Naive B cell (primary cell): ENCODE measurements at regions not wholly inside any gene's neighbourhood (a gene's known extent, or its start where the extent isn't known, plus 50 kb on each side); places are given as distances from the start of the nearest gene placed in this dataset.

Source experiments
- ATAC-seq, 2 donors: fragments of 150-1000 bp; cut with Tn5 transposase; 2 replicates each; pipeline ENCODE4 v1.10.0; 2021; ENCODE audit warnings: low read depth in 2 of 2, mild to moderate bottlenecking in 2 of 2, moderate library complexity in 2 of 2
- DNase-seq: peaks from one replicate; pipeline ENCODE4 v3.0.0; 2022
- H3K27ac Mint-ChIP-seq, 6 donors: one replicate each; pipeline ENCODE4 v1.8.0; 2020 to 2022; ENCODE audit warnings: mild to moderate bottlenecking in 6 of 6, mixed read lengths in 6 of 6, moderate library complexity in 5 of 6, inconsistent platforms in 2 of 6
- H3K27me3 Mint-ChIP-seq, 3 donors: one replicate each; pipeline ENCODE4 v1.8.0; 2021 to 2022; ENCODE audit warnings: mixed read lengths in 3 of 3, mild to moderate bottlenecking in 1 of 3
- H3K36me3 Mint-ChIP-seq, 2 donors: one replicate each; pipeline ENCODE4 v1.8.0; 2020 to 2022; ENCODE audit warnings: mixed read lengths in 2 of 2, inconsistent platforms in 1 of 2, mild to moderate bottlenecking in 1 of 2
- H3K4me1 Mint-ChIP-seq, 3 donors: one replicate each; pipeline ENCODE4 v1.8.0; 2020 to 2022; ENCODE audit warnings: mixed read lengths in 3 of 3, inconsistent platforms in 1 of 3, mild to moderate bottlenecking in 1 of 3, moderate library complexity in 1 of 3
- H3K4me3 Mint-ChIP-seq, 8 donors: one replicate each; pipeline ENCODE4 v1.8.0; 2020 to 2022; ENCODE audit warnings: mild to moderate bottlenecking in 8 of 8, mixed read lengths in 8 of 8, moderate library complexity in 8 of 8, inconsistent platforms in 2 of 8
- H3K9me3 Mint-ChIP-seq, 7 donors: one replicate each; pipeline ENCODE4 v1.8.0; 2020 to 2022; ENCODE audit warnings: mixed read lengths in 7 of 7, mild to moderate bottlenecking in 5 of 7, inconsistent platforms in 2 of 7, moderate library complexity in 1 of 7

- no peaks in the 10 kb centered on the region for H3K4me1 Mint-ChIP-seq
- H3K27ac Mint-ChIP-seq: no peak overlapping the region
- no peaks in the 10 kb centered on the region for H3K9me3 Mint-ChIP-seq
- no peak overlapping the region for H3K4me3 Mint-ChIP-seq
- H3K36me3 Mint-ChIP-seq: no peaks in the 10 kb centered on the region
- DNase-seq (no peak), ATAC-seq (no peak)
- peaks cover 0 to 3% (median 0%) of the 10 kb centered on the region in 3 donors for H3K27me3 Mint-ChIP-seq
Observed at GRCh38 chr5:155934964-155935363, 392.0 kb upstream of the SGCD start.

DNA sequence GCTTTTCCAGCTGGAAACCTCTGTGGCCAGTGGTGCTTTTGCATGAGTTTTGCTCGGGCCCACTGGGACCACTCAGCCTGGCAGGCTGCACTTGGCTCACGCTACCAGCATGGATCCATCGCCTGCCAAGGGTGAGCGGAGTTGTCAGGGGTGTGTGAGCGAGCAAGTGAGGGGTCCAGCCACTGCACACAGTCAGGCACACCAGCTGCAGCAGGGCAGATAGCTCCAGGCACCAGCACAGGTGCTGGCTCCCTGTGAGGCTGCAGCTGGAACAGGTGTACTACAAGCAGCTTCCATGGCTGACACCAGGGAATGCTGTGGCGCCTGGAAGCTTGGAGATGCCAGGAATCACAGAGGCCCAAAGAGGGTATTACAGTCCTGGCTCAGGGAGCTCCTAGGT, 391.2 kb upstream of the SGCD start:
- H3K27ac Mint-ChIP-seq: no peak overlapping the region
- DNase-seq: no peak
- H3K9me3 Mint-ChIP-seq: no peaks in the 10 kb centered on the region
- no peak for ATAC-seq
- peaks cover 0 to 6% (median 0%) of the 10 kb centered on the region in 3 donors for H3K27me3 Mint-ChIP-seq
- no peaks in the 10 kb centered on the region for H3K36me3 Mint-ChIP-seq
- H3K4me3 Mint-ChIP-seq: no peak overlapping the region
- H3K4me1 Mint-ChIP-seq: no peaks in the 10 kb centered on the region

DNA sequence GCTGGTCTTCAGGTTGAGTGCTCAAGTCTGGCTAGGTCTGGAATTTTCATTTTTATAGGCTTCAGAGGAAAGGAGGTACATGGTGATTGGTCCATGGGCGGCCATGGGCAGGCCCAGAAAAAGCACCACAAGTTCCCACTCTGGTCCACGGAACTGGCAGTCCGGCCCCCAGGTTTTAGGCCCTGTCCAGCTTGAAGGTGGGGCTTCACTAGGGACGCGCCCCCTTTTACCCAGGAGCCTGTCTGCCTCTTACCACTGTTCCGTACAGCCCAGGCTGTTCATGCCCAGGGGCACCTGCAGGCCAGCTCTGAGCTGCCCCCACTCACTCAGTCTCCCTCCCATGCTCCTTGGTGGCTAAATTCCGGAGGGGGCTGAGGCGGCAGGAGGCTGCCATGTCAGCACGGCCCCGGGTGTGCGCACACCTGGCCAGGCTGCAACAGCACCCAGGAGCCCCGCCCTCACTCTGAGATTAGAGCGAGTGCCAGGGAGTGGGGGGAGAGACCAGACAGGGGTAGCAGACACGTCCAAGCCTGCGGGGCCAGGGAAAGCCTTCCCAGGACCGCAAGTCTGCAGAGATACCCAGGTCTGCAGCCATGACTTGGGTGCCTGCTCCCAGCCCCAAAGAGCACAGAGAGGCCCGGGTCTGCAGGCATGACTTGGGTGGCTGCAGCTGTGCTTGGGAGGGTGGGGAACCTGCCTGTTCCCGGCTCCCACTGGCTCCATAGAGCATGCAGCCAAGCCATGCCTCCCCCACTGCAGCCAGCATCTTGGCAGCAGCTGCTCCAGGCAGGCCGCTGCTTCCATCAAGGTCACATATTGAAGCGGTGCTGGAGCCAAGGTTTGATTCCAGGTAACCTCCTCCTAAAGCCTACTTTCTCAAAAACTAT, 390.2 kb upstream of the SGCD start:
- no peak overlapping the region for H3K4me3 Mint-ChIP-seq
- DNase-seq (no peak), ATAC-seq (no peak)
- no peaks in the 10 kb centered on the region for H3K4me1 Mint-ChIP-seq
- no peaks in the 10 kb centered on the region for H3K36me3 Mint-ChIP-seq
- H3K27me3 Mint-ChIP-seq: peaks cover 0 to 6% (median 4%) of the 10 kb centered on the region in 3 donors
- no peak overlapping the region for H3K27ac Mint-ChIP-seq
- H3K9me3 Mint-ChIP-seq: no peaks in the 10 kb centered on the region

DNA sequence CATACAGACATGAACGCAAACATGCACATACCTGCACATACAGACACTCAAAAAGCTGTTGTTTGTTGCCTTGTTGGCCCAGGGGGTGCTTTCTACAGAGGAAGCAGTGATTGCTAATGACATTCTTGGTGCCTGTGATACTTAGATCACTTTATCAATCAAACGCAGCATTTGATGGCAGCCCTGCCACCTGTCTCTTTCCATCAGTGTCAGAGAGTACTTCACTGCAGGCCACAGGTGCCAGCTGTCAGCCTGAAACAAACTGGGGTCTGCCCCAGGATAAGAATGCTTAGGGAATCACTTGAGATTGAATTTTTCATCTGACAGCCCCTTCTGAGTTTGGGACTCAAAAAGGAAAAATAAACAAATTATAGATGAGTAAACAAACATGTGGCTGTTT, 388.9 kb upstream of the SGCD start:
- Mint-ChIP-seq H3K27me3 (peaks cover 0 to 6% (median 4%) of the 10 kb centered on the region in 3 donors), H3K27ac (no peak overlapping the region), H3K9me3 (no peaks in the 10 kb centered on the region), H3K36me3 (no peaks in the 10 kb centered on the region), H3K4me1 (no peaks in the 10 kb centered on the region), H3K4me3 (no peak overlapping the region)
- ATAC-seq (no peak), DNase-seq (no peak)

- H3K9me3 Mint-ChIP-seq: peaks cover 0 to 5% (median 0%) of the 10 kb centered on the region in 7 donors
- peaks cover 0 to 15% (median 4%) of the 10 kb centered on the region in 3 donors for H3K27me3 Mint-ChIP-seq
- DNase-seq: no peak
- H3K27ac Mint-ChIP-seq: no peak overlapping the region
- ATAC-seq: no peak
- no peaks in the 10 kb centered on the region for H3K36me3 Mint-ChIP-seq
- H3K4me3 Mint-ChIP-seq: no peak overlapping the region
- peaks cover 0 to 3% (median 0%) of the 10 kb centered on the region in 3 donors for H3K4me1 Mint-ChIP-seq
Observed at GRCh38 chr5:155941340-155941739, 385.6 kb upstream of the SGCD start.

DNA sequence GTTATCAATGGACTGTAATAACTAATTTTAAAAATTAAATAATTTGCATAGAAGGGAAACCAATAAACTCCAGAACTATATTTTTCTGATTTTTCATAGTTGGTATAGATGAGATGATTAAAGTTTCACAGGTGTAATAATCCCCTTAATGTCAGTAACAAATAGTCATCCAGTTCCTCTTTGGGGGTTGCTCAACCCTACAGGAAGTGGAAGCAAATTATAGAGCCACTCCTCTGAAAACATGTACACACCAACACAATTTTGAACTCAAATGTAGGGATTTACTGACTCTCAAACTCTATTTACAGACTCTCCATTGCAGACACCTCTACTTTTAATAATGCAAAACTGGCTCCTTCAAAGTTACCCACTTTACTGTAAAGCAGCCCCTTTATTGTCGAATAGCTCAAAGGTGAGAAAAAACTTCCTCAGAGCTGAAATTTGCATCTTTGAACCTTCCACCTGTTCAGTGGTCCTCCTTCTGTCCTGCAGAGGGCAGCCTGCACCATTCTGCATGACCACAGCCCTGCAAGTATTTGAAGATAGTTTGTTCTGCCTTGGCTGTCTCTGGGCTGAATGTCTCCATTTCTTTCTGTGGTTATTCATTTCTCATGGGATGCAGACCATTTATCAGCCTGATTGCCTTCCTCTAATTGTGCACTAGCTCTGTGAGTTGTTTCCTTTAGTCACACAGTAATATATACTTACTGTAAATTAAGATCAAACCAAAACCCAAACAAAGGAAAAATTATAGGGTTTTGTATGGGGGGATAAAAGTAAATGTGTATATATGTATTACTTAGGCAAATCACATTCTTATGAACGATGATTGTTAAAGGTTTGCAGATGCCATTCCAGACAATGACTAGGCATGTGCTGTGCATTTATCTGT, 383.2 kb upstream of the SGCD start:
- Mint-ChIP-seq H3K4me1 (peaks cover 0 to 3% (median 0%) of the 10 kb centered on the region in 3 donors), H3K27ac (no peak overlapping the region), H3K9me3 (peaks cover 0 to 5% (median 0%) of the 10 kb centered on the region in 7 donors), H3K4me3 (no peak overlapping the region), H3K36me3 (no peaks in the 10 kb centered on the region), H3K27me3 (peaks cover 0 to 15% (median 4%) of the 10 kb centered on the region in 3 donors)
- no peak for DNase-seq
- no peak for ATAC-seq

GRCh38 chr5:155947394-155948062, 379.4 kb upstream of the SGCD start:
- Mint-ChIP-seq H3K4me1 (peaks cover 0 to 3% (median 0%) of the 10 kb centered on the region in 3 donors), H3K4me3 (no peak overlapping the region), H3K27me3 (peaks cover 0 to 9% (median 0%) of the 10 kb centered on the region in 3 donors), H3K9me3 (peaks cover 0 to 5% (median 0%) of the 10 kb centered on the region in 7 donors), H3K27ac (no peak overlapping the region), H3K36me3 (no peaks in the 10 kb centered on the region)
- ATAC-seq (no peak), DNase-seq (no peak)

DNA sequence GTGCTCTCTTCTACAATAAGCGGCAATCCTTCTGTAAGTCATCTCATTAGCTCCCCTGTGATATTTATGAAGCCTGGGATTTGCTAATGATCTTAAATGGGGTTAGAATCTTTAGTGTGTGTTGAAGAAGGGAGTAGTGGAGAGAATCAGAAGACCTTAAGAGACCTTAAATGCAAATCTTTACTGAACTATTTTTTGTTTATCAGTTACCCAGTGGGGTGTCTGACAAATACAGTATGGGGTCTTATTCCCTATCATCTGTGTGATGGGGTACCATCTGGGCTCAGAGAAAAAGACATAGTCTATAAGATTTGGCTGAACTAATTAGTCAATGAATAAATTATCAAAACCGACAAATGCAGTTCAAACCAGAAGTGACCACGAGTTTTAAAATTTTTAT, 378.4 kb upstream of the SGCD start:
- no peak overlapping the region for H3K27ac Mint-ChIP-seq
- H3K4me3 Mint-ChIP-seq: no peak overlapping the region
- H3K27me3 Mint-ChIP-seq: peaks cover 0 to 9% (median 0%) of the 10 kb centered on the region in 3 donors
- peaks cover 0 to 5% (median 0%) of the 10 kb centered on the region in 7 donors for H3K9me3 Mint-ChIP-seq
- no peaks in the 10 kb centered on the region for H3K36me3 Mint-ChIP-seq
- DNase-seq (no peak), ATAC-seq (no peak)
- H3K4me1 Mint-ChIP-seq: peaks cover 0 to 3% (median 0%) of the 10 kb centered on the region in 3 donors

DNA sequence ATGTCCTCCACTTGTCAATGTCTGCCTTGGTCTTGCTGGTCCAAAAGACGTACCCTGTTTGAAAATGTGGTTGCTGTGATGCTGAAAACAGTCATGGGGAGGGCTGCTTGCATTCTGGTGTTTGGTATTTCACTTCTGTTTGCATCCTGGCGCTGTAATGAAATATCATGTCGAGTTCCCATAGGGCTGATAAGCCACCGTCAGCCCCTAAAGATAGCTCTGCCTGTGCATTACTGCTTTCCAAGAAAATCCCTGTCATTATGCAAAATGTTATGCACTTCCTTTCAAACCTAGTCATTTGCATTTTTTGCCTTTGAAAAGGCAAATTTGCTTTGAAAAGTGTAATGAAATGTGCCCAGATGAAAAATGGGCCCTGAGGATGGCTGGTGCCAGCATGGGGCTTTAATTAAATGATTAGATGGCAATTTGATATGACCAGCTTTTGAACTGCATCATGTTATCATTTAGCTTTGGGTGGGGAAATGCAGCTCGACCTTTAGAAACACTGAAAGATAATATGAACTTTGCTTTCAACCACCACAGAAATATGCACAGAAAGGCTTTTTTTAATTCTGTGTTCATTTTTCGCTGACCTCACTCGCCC, 374.4 kb upstream of the SGCD start:
- ATAC-seq: no peak
- H3K9me3 Mint-ChIP-seq: no peaks in the 10 kb centered on the region
- no peak for DNase-seq
- H3K4me1 Mint-ChIP-seq: no peaks in the 10 kb centered on the region
- no peak overlapping the region for H3K27ac Mint-ChIP-seq
- no peaks in the 10 kb centered on the region for H3K36me3 Mint-ChIP-seq
- H3K27me3 Mint-ChIP-seq: no peaks in the 10 kb centered on the region
- H3K4me3 Mint-ChIP-seq: no peak overlapping the region

- H3K27me3 Mint-ChIP-seq: no peaks in the 10 kb centered on the region
- no peaks in the 10 kb centered on the region for H3K9me3 Mint-ChIP-seq
- ATAC-seq (no peak), DNase-seq (no peak)
- no peak overlapping the region for H3K4me3 Mint-ChIP-seq
- H3K4me1 Mint-ChIP-seq: no peaks in the 10 kb centered on the region
- H3K36me3 Mint-ChIP-seq: no peaks in the 10 kb centered on the region
- no peak overlapping the region for H3K27ac Mint-ChIP-seq
Observed at GRCh38 chr5:155953335-155953734, 373.6 kb upstream of the SGCD start.

DNA sequence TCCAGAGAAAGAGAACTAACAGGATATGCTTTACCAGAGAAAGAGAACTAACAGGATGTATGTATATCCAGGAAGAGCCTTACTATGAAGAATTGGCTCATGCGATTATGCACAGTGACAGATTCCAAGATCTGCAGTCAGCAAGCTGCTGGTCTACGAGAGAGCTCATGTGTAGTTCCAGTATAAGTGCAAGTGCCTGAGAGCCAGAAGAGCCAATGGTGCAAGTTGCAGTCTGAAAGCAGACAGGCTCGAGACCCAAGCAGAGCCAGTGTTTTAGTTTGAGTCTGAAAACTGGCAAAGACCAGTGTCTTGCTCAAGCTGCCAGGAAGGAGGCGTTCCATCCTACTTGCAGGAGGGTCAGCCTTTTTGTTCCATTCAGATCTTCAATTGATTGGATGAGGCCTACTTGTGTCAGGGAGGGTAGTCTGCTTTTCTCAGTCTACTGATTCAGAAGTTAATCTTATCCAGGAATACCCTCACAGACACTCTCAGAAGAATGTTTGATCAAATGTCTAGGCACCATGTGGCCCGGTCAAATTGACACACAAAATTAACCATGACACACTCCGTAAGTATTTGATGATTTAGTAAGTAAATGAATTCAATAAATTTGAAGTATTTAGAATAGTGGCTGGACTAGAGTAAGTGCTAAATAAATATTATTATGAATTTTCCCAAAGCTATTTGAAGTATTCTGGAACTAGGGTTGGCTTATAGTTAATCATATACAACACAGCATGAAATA, 372.1 kb upstream of the SGCD start:
- no peaks in the 10 kb centered on the region for H3K36me3 Mint-ChIP-seq
- no peaks in the 10 kb centered on the region for H3K4me1 Mint-ChIP-seq
- H3K9me3 Mint-ChIP-seq: no peaks in the 10 kb centered on the region
- H3K27ac Mint-ChIP-seq: no peak overlapping the region
- H3K4me3 Mint-ChIP-seq: no peak overlapping the region
- no peak for ATAC-seq
- no peaks in the 10 kb centered on the region for H3K27me3 Mint-ChIP-seq
- no peak for DNase-seq

- DNase-seq (no peak), ATAC-seq (no peak)
- Mint-ChIP-seq H3K4me3 (no peak overlapping the region), H3K9me3 (no peaks in the 10 kb centered on the region), H3K36me3 (no peaks in the 10 kb centered on the region), H3K27me3 (no peaks in the 10 kb centered on the region), H3K27ac (no peak overlapping the region), H3K4me1 (no peaks in the 10 kb centered on the region)
Observed at GRCh38 chr5:155957884-155958283, 369.1 kb upstream of the SGCD start.
